ENCODE measurements at regions not wholly inside any gene's neighbourhood (a gene's known extent, or its start where the extent isn't known, plus 50 kb on each side); places are given as distances from the start of the nearest gene placed in this dataset.
"Not testable (repeated sequence)": the region's sequence is repeated elsewhere in the genome, so short reads cannot be mapped to it uniquely, and the experiment has no call there.

- not testable (repeated sequence) for H3K27me3 ChIP-seq; H3K9me3 ChIP-seq (ENCODE audit: low read depth); H3K4me1 ChIP-seq (ENCODE audit: insufficient read depth); H3K27ac ChIP-seq; H2AFZ ChIP-seq; H3K4me2 ChIP-seq; H3K36me3 ChIP-seq (replicated peaks; ENCODE audit: insufficient read depth, low read depth); H3K4me3 ChIP-seq; DNase-seq (ENCODE audit: low spot score); H3K79me2 ChIP-seq; H3K9me2 ChIP-seq (replicated peaks; ENCODE audit: insufficient read depth); H4K20me1 ChIP-seq (ENCODE audit: insufficient read depth, poor library complexity, severe bottlenecking)
- WGBS (ENCODE audit: low lambda C conversion rate, missing lambda C conversion rate), result no CpG with 5 or more reads among the region's 5 CpGs
Measured at GRCh38 chr1:146314449-146315246, 85.8 kb upstream of the NOTCH2NLA start.

- DNase-seq (ENCODE audit: low spot score); H3K27ac ChIP-seq; H3K27me3 ChIP-seq; H4K20me1 ChIP-seq (ENCODE audit: insufficient read depth, poor library complexity, severe bottlenecking); H3K4me3 ChIP-seq; H3K4me1 ChIP-seq (ENCODE audit: insufficient read depth); H3K4me2 ChIP-seq; H3K9me2 ChIP-seq (replicated peaks; ENCODE audit: insufficient read depth); H2AFZ ChIP-seq; H3K36me3 ChIP-seq (replicated peaks; ENCODE audit: insufficient read depth, low read depth); H3K9me3 ChIP-seq (ENCODE audit: low read depth); H3K79me2 ChIP-seq: not testable (repeated sequence)
Measured at GRCh38 chr1:146310579-146310978, 81.8 kb upstream of the NOTCH2NLA start.

- not testable (repeated sequence) for DNase-seq (ENCODE audit: low spot score); H3K79me2 ChIP-seq; H3K4me1 ChIP-seq (ENCODE audit: insufficient read depth); H3K4me3 ChIP-seq; H3K4me2 ChIP-seq; H3K9me2 ChIP-seq (replicated peaks; ENCODE audit: insufficient read depth); H3K27me3 ChIP-seq; H4K20me1 ChIP-seq (ENCODE audit: insufficient read depth, poor library complexity, severe bottlenecking); H2AFZ ChIP-seq; H3K36me3 ChIP-seq (replicated peaks; ENCODE audit: insufficient read depth, low read depth); H3K9me3 ChIP-seq (ENCODE audit: low read depth); H3K27ac ChIP-seq
- no CpG with 5 or more reads among the region's 1 CpG for WGBS (ENCODE audit: low lambda C conversion rate, missing lambda C conversion rate)
Measured at GRCh38 chr1:146309427-146309826, 80.6 kb upstream of the NOTCH2NLA start.

GRCh38 chr1:146308892-146309291, 80.1 kb upstream of the NOTCH2NLA start:
- H3K9me3 ChIP-seq (ENCODE audit: low read depth); H3K27me3 ChIP-seq; H3K27ac ChIP-seq; H2AFZ ChIP-seq; H3K36me3 ChIP-seq (replicated peaks; ENCODE audit: insufficient read depth, low read depth); H3K4me2 ChIP-seq; H3K4me3 ChIP-seq; H3K9me2 ChIP-seq (replicated peaks; ENCODE audit: insufficient read depth); H3K79me2 ChIP-seq; H3K4me1 ChIP-seq (ENCODE audit: insufficient read depth); H4K20me1 ChIP-seq (ENCODE audit: insufficient read depth, poor library complexity, severe bottlenecking); DNase-seq (ENCODE audit: low spot score): not testable (repeated sequence)
- 50% methylated on average over 1 of the region's 1 CpG for WGBS (ENCODE audit: low lambda C conversion rate, missing lambda C conversion rate)

- not testable (repeated sequence) for H3K4me2 ChIP-seq; H3K9me3 ChIP-seq (ENCODE audit: low read depth); H3K4me3 ChIP-seq; H4K20me1 ChIP-seq (ENCODE audit: insufficient read depth, poor library complexity, severe bottlenecking); H3K79me2 ChIP-seq; H3K9me2 ChIP-seq (replicated peaks; ENCODE audit: insufficient read depth); H2AFZ ChIP-seq; H3K27me3 ChIP-seq; H3K36me3 ChIP-seq (replicated peaks; ENCODE audit: insufficient read depth, low read depth); H3K27ac ChIP-seq; DNase-seq (ENCODE audit: low spot score); H3K4me1 ChIP-seq (ENCODE audit: insufficient read depth)
- WGBS (ENCODE audit: low lambda C conversion rate, missing lambda C conversion rate), result 61% methylated on average over 3 of the region's 5 CpGs
Measured at GRCh38 chr1:146308152-146308551, 79.3 kb upstream of the NOTCH2NLA start.

GRCh38 chr1:146307632-146308031, 78.8 kb upstream of the NOTCH2NLA start:
- H3K9me2 ChIP-seq (replicated peaks; ENCODE audit: insufficient read depth); H3K27ac ChIP-seq; H4K20me1 ChIP-seq (ENCODE audit: insufficient read depth, poor library complexity, severe bottlenecking); H3K79me2 ChIP-seq; H3K27me3 ChIP-seq; H3K4me1 ChIP-seq (ENCODE audit: insufficient read depth); H3K36me3 ChIP-seq (replicated peaks; ENCODE audit: insufficient read depth, low read depth); H2AFZ ChIP-seq; H3K4me3 ChIP-seq; H3K9me3 ChIP-seq (ENCODE audit: low read depth); DNase-seq (ENCODE audit: low spot score); H3K4me2 ChIP-seq: not testable (repeated sequence)
- WGBS (ENCODE audit: low lambda C conversion rate, missing lambda C conversion rate), result no CpG with 5 or more reads among the region's 5 CpGs

GRCh38 chr1:146306651-146307050, 77.8 kb upstream of the NOTCH2NLA start:
- not testable (repeated sequence) for H3K27me3 ChIP-seq; H3K36me3 ChIP-seq (replicated peaks; ENCODE audit: insufficient read depth, low read depth); H4K20me1 ChIP-seq (ENCODE audit: insufficient read depth, poor library complexity, severe bottlenecking); H3K9me2 ChIP-seq (replicated peaks; ENCODE audit: insufficient read depth); DNase-seq (ENCODE audit: low spot score); H3K4me2 ChIP-seq; H3K79me2 ChIP-seq; H3K4me1 ChIP-seq (ENCODE audit: insufficient read depth); H3K9me3 ChIP-seq (ENCODE audit: low read depth); H3K4me3 ChIP-seq; H3K27ac ChIP-seq; H2AFZ ChIP-seq

- no CpG with 5 or more reads among the region's 2 CpGs for WGBS (ENCODE audit: low lambda C conversion rate, missing lambda C conversion rate)
- H3K9me3 ChIP-seq (ENCODE audit: low read depth); H3K4me3 ChIP-seq; H4K20me1 ChIP-seq (ENCODE audit: insufficient read depth, poor library complexity, severe bottlenecking); H3K27ac ChIP-seq; H3K79me2 ChIP-seq; H3K36me3 ChIP-seq (replicated peaks; ENCODE audit: insufficient read depth, low read depth); DNase-seq (ENCODE audit: low spot score); H3K4me1 ChIP-seq (ENCODE audit: insufficient read depth); H3K4me2 ChIP-seq; H2AFZ ChIP-seq; H3K9me2 ChIP-seq (replicated peaks; ENCODE audit: insufficient read depth); H3K27me3 ChIP-seq: not testable (repeated sequence)
Measured at GRCh38 chr1:146305442-146305841, 76.6 kb upstream of the NOTCH2NLA start.

GRCh38 chr1:146298575-146298897, 69.7 kb upstream of the NOTCH2NLA start:
- WGBS (ENCODE audit: low lambda C conversion rate, missing lambda C conversion rate), result no CpG with 5 or more reads among the region's 5 CpGs
- H3K36me3 ChIP-seq (replicated peaks; ENCODE audit: insufficient read depth, low read depth); H3K4me1 ChIP-seq (ENCODE audit: insufficient read depth); H3K9me2 ChIP-seq (replicated peaks; ENCODE audit: insufficient read depth); H3K27me3 ChIP-seq; H3K4me2 ChIP-seq; H3K27ac ChIP-seq; H2AFZ ChIP-seq; H3K4me3 ChIP-seq; H3K79me2 ChIP-seq; H4K20me1 ChIP-seq (ENCODE audit: insufficient read depth, poor library complexity, severe bottlenecking); DNase-seq (ENCODE audit: low spot score); H3K9me3 ChIP-seq (ENCODE audit: low read depth): not testable (repeated sequence)

Measured in hepatocyte (in vitro differentiated cells).